Keratinocyte (primary cell): ENCODE measurements at regions not wholly inside any gene's neighbourhood (a gene's known extent, or its start where the extent isn't known, plus 50 kb on each side); places are given as distances from the start of the nearest gene placed in this dataset.

ENCODE experiments used
- DNase-seq: peaks from one replicate; pipeline ENCODE4 v3.0.0-alpha.2; 2011; ENCODE audit warnings: low read depth, missing footprints, low spot score
- FAIRE-seq: peaks from 2 replicates; lab custom pipeline; 2011; peaks lifted over from hg19 to GRCh38; lab: Jason Lieb, UNC
- H2AFZ ChIP-seq: 2 replicates; pipeline ENCODE4 v1.6.0; 2012; ENCODE audit warnings: low read length, control low read depth, inconsistent platforms; ENCODE audit not compliant: control insufficient read depth
- H3K27ac ChIP-seq: 2 replicates; pipeline ENCODE4 v1.5.1; 2011; ENCODE audit warnings: low read length; ENCODE audit not compliant: control insufficient read depth, insufficient read depth
- H3K27me3 ChIP-seq: 3 replicates; pipeline ENCODE4 v1.6.0; 2011; ENCODE audit warnings: low read length; ENCODE audit not compliant: control insufficient read depth, insufficient read depth; ENCODE audit errors: extremely low read depth
- H3K36me3 ChIP-seq, 2 experiments: 2 replicates in 1 of 2; 3 replicates in 1 of 2; pipeline ENCODE4 v1.5.1; 2011; ENCODE audit warnings: low read length in 2 of 2, mild to moderate bottlenecking in 1 of 2; ENCODE audit not compliant: control insufficient read depth in 2 of 2, insufficient read depth in 2 of 2; ENCODE audit errors: extremely low read depth in 1 of 2
- H3K4me1 ChIP-seq: 3 replicates; pipeline ENCODE4 v1.5.1; 2011; ENCODE audit warnings: low read length; ENCODE audit not compliant: control insufficient read depth, insufficient read depth; ENCODE audit errors: extremely low read depth
- H3K4me2 ChIP-seq: 3 replicates; pipeline ENCODE4 v1.6.0; 2011; ENCODE audit warnings: low read depth, low read length; ENCODE audit not compliant: control insufficient read depth, insufficient read depth; ENCODE audit errors: extremely low read depth
- H3K4me3 ChIP-seq, 3 experiments: fragments of 200-600 bp in 1 of 3; sonication (generic) in 1 of 3; 2 replicates in 2 of 3; 3 replicates in 1 of 3; pipeline ENCODE4 v1.5.1; 2011 to 2016; ENCODE audit warnings: low read length in 3 of 3, mild to moderate bottlenecking in 3 of 3, control low read depth in 2 of 3, inconsistent platforms in 1 of 3, low read depth in 1 of 3, mixed read lengths in 1 of 3, mixed run types in 1 of 3, moderate library complexity in 1 of 3; ENCODE audit not compliant: control insufficient read depth in 2 of 3, insufficient read depth in 2 of 3; ENCODE audit errors: extremely low read depth in 1 of 3
- H3K79me2 ChIP-seq: 2 replicates; pipeline ENCODE4 v1.6.0; 2012; ENCODE audit warnings: low read length; ENCODE audit not compliant: control insufficient read depth, insufficient read depth
- H3K9ac ChIP-seq: 3 replicates; pipeline ENCODE4 v1.6.0; 2011; ENCODE audit warnings: low read length; ENCODE audit not compliant: control insufficient read depth, insufficient read depth; ENCODE audit errors: extremely low read depth
- H3K9me1 ChIP-seq: 3 replicates; pipeline ENCODE4 v1.6.0; 2011; ENCODE audit warnings: low read length; ENCODE audit not compliant: control insufficient read depth, insufficient read depth; ENCODE audit errors: extremely low read depth
- H3K9me3 ChIP-seq: 2 replicates; pipeline ENCODE4 v1.5.1; 2012; ENCODE audit warnings: low read depth, low read length; ENCODE audit not compliant: control insufficient read depth
- H4K20me1 ChIP-seq: 3 replicates; pipeline ENCODE4 v1.6.0; 2011; ENCODE audit warnings: low read length; ENCODE audit not compliant: control insufficient read depth, insufficient read depth; ENCODE audit errors: extremely low read depth
- CTCF ChIP-seq, 3 experiments: IDR thresholded peaks in 1 of 3; conservative IDR thresholded peaks in 1 of 3; optimal IDR thresholded peaks in 1 of 3; 2 replicates in 2 of 3; 3 replicates in 1 of 3; pipeline versions ENCODE3 to v1.5.1; 2011; ENCODE audit warnings: low read length in 3 of 3, mild to moderate bottlenecking in 3 of 3, moderate library complexity in 2 of 3, control low read depth in 1 of 3, inconsistent platforms in 1 of 3; ENCODE audit not compliant: insufficient read depth in 2 of 3; ENCODE audit errors: extremely low read depth in 1 of 3
- EZH2 ChIP-seq: IDR thresholded peaks from one replicate; pipeline ENCODE4 v1.6.1; 2012; ENCODE audit warnings: inconsistent platforms, mild to moderate bottlenecking, low read length, moderate library complexity
- dilution Hi-C: fragments of 300-500 bp; cut with MboI; formaldehyde crosslinking; loops from one replicate; pipeline ENCODE4 v1.7.0; 2020; ENCODE audit warnings: low sequenced_read_pairs; ENCODE audit not compliant: extremely low pct_ligation_motif_present

GRCh38 chr16:17638134-17638533, 167.4 kb upstream of the XYLT1 start:
- H4K20me1 ChIP-seq: no peaks in the 10 kb centered on the region
- no peaks in the 10 kb centered on the region for H3K36me3 ChIP-seq
- dilution Hi-C loops: no loop called here
- H3K9me3 ChIP-seq: no peaks in the 10 kb centered on the region
- H3K9ac ChIP-seq: no peak overlapping the region
- no peaks in the 10 kb centered on the region for H3K27me3 ChIP-seq
- no peak for FAIRE-seq
- no peaks in the 10 kb centered on the region for H3K79me2 ChIP-seq
- H3K27ac ChIP-seq: no peak overlapping the region
- no peak overlapping the region for H3K4me3 ChIP-seq
- H3K4me2 ChIP-seq: no peak overlapping the region
- no peaks in the 10 kb centered on the region for H3K9me1 ChIP-seq
- no peak overlapping the region for H2AFZ ChIP-seq
- DNase-seq: no peak
- TF ChIP-seq CTCF (optimal IDR thresholded peaks at IDR 0.05 in 1 of 3, IDR thresholded peaks at IDR 0.05 in 1 of 3, conservative IDR thresholded peaks at IDR 0.05 in 1 of 3; ENCODE audit: extremely low read depth in 1 of 3, insufficient read depth in 2 of 3, low read length in 3 of 3) (no peak), EZH2 (no peak)
- H3K4me1 ChIP-seq: peaks cover 10% of the 10 kb centered on the region

GRCh38 chr16:17635183-17635582, 164.4 kb upstream of the XYLT1 start:
- Histone ChIP-seq H3K4me2 (no peak overlapping the region), H3K27ac (no peak overlapping the region), H3K9me3 (no peaks in the 10 kb centered on the region), H4K20me1 (no peaks in the 10 kb centered on the region), H3K79me2 (no peaks in the 10 kb centered on the region), H3K36me3 (no peaks in the 10 kb centered on the region), H3K9ac (no peak overlapping the region), H3K4me3 (no peak overlapping the region), H3K4me1 (peaks cover 18% of the 10 kb centered on the region), H3K27me3 (no peaks in the 10 kb centered on the region), H2AFZ (no peak overlapping the region), H3K9me1 (no peaks in the 10 kb centered on the region)
- FAIRE-seq: no peak
- dilution Hi-C loops: no loop called here
- TF ChIP-seq EZH2 (no peak), CTCF (optimal IDR thresholded peaks at IDR 0.05 in 1 of 3, IDR thresholded peaks at IDR 0.05 in 1 of 3, conservative IDR thresholded peaks at IDR 0.05 in 1 of 3; ENCODE audit: extremely low read depth in 1 of 3, insufficient read depth in 2 of 3, low read length in 3 of 3) (no peak)
- DNase-seq: no peak
